Neuronal stem cell (in vitro differentiated cells): ENCODE measurements at regions not wholly inside any gene's neighbourhood (a gene's known extent, or its start where the extent isn't known, plus 50 kb on each side); places are given as distances from the start of the nearest gene placed in this dataset.

Source experiments
- DNase-seq: peaks from one replicate; pipeline ENCODE4 v3.0.0-alpha.2; 2013; ENCODE audit warnings: low spot score
- H2AFZ ChIP-seq: one replicate; pipeline ENCODE4 v1.6.1; 2013; ENCODE audit warnings: mild to moderate bottlenecking, low read length, inconsistent platforms
- H2AK5ac ChIP-seq: 2 replicates; pipeline ENCODE4 v1.6.1; 2013; ENCODE audit warnings: low read depth, mild to moderate bottlenecking, inconsistent platforms, low read length, moderate library complexity, mixed read lengths
- H2BK120ac ChIP-seq: 2 replicates; pipeline ENCODE4 v1.6.1; 2013; ENCODE audit warnings: low read depth, mild to moderate bottlenecking, inconsistent platforms, low read length, moderate library complexity, mixed read lengths
- H2BK12ac ChIP-seq: one replicate; pipeline ENCODE4 v1.6.1; 2013; ENCODE audit warnings: low read length, inconsistent platforms
- H2BK15ac ChIP-seq: 2 replicates; pipeline ENCODE4 v1.6.1; 2013; ENCODE audit warnings: mild to moderate bottlenecking, low read length, inconsistent platforms, mixed read lengths
- H2BK5ac ChIP-seq: one replicate; pipeline ENCODE4 v1.6.1; 2013; ENCODE audit warnings: inconsistent platforms, mild to moderate bottlenecking, low read length, moderate library complexity
- H3K14ac ChIP-seq: one replicate; pipeline ENCODE4 v1.6.1; 2013; ENCODE audit warnings: low read length, inconsistent platforms
- H3K18ac ChIP-seq: 2 replicates; pipeline ENCODE4 v1.6.1; 2013; ENCODE audit warnings: low read length, inconsistent platforms
- H3K23ac ChIP-seq: 2 replicates; pipeline ENCODE4 v1.6.1; 2013; ENCODE audit warnings: low read depth, mild to moderate bottlenecking, mixed read lengths, low read length, inconsistent platforms; ENCODE audit not compliant: poor library complexity
- H3K27ac ChIP-seq: replicated peaks from 3 replicates; pipeline ENCODE4 v1.5.1; 2013; ENCODE audit warnings: low read length, inconsistent platforms
- H3K27me3 ChIP-seq, 3 experiments: 2 replicates each; pipeline ENCODE4 v1.6.1; 2013; ENCODE audit warnings: low read length in 3 of 3, mild to moderate bottlenecking in 2 of 3, inconsistent platforms in 1 of 3, low read depth in 1 of 3, mixed read lengths in 1 of 3, moderate library complexity in 1 of 3; ENCODE audit not compliant: control insufficient read depth in 3 of 3, insufficient read depth in 3 of 3
- H3K36me3 ChIP-seq, 2 donors: replicated peaks in 1 of 2; 2 replicates each; pipeline ENCODE4 v1.6.1; 2013; ENCODE audit warnings: low read length in 2 of 2; ENCODE audit not compliant: control insufficient read depth in 2 of 2, insufficient read depth in 2 of 2
- H3K4ac ChIP-seq: 2 replicates; pipeline ENCODE4 v1.6.1; 2013; ENCODE audit warnings: inconsistent platforms, mild to moderate bottlenecking, low read length, moderate library complexity
- H3K4me1 ChIP-seq, 2 donors: 1 replicate in 1 of 2; 2 replicates in 1 of 2; pipeline ENCODE4 v1.6.1; 2013; ENCODE audit warnings: low read length in 2 of 2, low read depth in 1 of 2; ENCODE audit not compliant: control insufficient read depth in 2 of 2, insufficient read depth in 1 of 2
- H3K4me2 ChIP-seq: one replicate; pipeline ENCODE4 v1.6.1; 2013; ENCODE audit warnings: mild to moderate bottlenecking, low read length, inconsistent platforms; ENCODE audit not compliant: insufficient read depth, poor library complexity, severe bottlenecking
- H3K4me3 ChIP-seq, 2 donors: 2 replicates each; pipeline ENCODE4 v1.5.1; 2013; ENCODE audit warnings: low read length in 2 of 2, mild to moderate bottlenecking in 2 of 2, inconsistent platforms in 1 of 2, moderate library complexity in 1 of 2
- H3K79me1 ChIP-seq: one replicate; pipeline ENCODE4 v1.6.1; 2013; ENCODE audit warnings: low read depth, mild to moderate bottlenecking, inconsistent platforms, low read length, moderate library complexity
- H3K9ac ChIP-seq: one replicate; pipeline ENCODE4 v1.6.1; 2013; ENCODE audit warnings: mild to moderate bottlenecking, low read depth, low read length, inconsistent platforms; ENCODE audit not compliant: poor library complexity
- H3K9me3 ChIP-seq, 2 donors: replicated peaks in 1 of 2; 2 replicates each; pipeline versions ENCODE3 to v1.6.1; 2013; ENCODE audit warnings: low read length in 2 of 2, mild to moderate bottlenecking in 2 of 2, inconsistent platforms in 1 of 2, low read depth in 1 of 2, mixed read lengths in 1 of 2, moderate library complexity in 1 of 2; ENCODE audit not compliant: control insufficient read depth in 2 of 2, insufficient read depth in 1 of 2
- H4K8ac ChIP-seq: one replicate; pipeline ENCODE4 v1.6.1; 2013; ENCODE audit warnings: low read depth, mild to moderate bottlenecking, inconsistent platforms, low read length, moderate library complexity
- H4K91ac ChIP-seq: one replicate; pipeline ENCODE4 v1.6.1; 2013; ENCODE audit warnings: low read length, low read depth, mild to moderate bottlenecking, inconsistent platforms; ENCODE audit not compliant: poor library complexity
- WGBS, 2 donors: extraction: QIAGEN DNeasy Blood & Tissue Kit; methylation state at CpG; one replicate each; pipeline ENCODE4 v1.1.7; 2013; ENCODE audit warnings: missing lambda C conversion rate in 2 of 2, mixed read lengths in 1 of 2; ENCODE audit not compliant: insufficient read length in 2 of 2, insufficient replicate concordance in 1 of 2; ENCODE audit errors: extremely low coverage in 2 of 2; 5-methylcytosine and 5-hydroxymethylcytosine counted together

DNA sequence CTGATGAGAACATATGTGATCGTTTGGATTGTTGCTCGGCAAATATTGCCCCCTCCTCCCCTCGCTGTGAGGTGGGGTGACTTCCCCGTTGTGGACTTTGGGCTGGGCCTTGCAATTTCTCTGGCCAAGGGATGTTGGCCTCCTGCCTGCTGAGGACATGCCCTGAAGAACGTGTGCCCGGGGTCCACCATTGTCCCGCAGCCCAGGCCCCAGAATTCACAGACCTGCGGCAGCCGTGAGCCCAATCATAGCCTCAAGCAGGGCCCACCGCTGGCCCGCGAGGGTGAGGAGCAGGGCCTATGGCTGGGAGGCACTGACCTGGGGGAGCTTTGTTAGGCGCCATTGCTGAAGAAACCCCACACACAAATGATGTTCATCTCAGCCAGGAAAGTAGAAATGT lies 58.3 kb upstream of the ACTRT2 start:
- no peak overlapping the region for H3K27ac ChIP-seq
- no peak overlapping the region for H3K4me2 ChIP-seq
- H3K9ac ChIP-seq: no peak overlapping the region
- H2BK12ac ChIP-seq: no peak overlapping the region
- peaks cover 0 to 14% of the 10 kb centered on the region in 2 donors for H3K9me3 ChIP-seq
- no peak for DNase-seq
- H3K36me3 ChIP-seq: no peaks in the 10 kb centered on the region
- H4K91ac ChIP-seq: no peak overlapping the region
- no peak overlapping the region for H3K4me3 ChIP-seq
- H3K4ac ChIP-seq: no peak overlapping the region
- no peak overlapping the region for H3K23ac ChIP-seq
- H3K27me3 ChIP-seq: peaks cover 0 to 3% (median 0%) of the 10 kb centered on the region in 3 experiments
- WGBS, 2 donors: no CpG with 5 or more reads among the region's 13 CpGs
- no peaks in the 10 kb centered on the region for H3K4me1 ChIP-seq
- no peak overlapping the region for H2BK15ac ChIP-seq
- H3K18ac ChIP-seq: no peak overlapping the region
- H2BK120ac ChIP-seq: no peak overlapping the region
- no peak overlapping the region for H2BK5ac ChIP-seq
- no peak overlapping the region for H2AK5ac ChIP-seq
- H4K8ac ChIP-seq: no peak overlapping the region
- H3K14ac ChIP-seq: peak overlapping the region; percentile 60
- H3K79me1 ChIP-seq: no peaks in the 10 kb centered on the region
- no peak overlapping the region for H2AFZ ChIP-seq

DNA sequence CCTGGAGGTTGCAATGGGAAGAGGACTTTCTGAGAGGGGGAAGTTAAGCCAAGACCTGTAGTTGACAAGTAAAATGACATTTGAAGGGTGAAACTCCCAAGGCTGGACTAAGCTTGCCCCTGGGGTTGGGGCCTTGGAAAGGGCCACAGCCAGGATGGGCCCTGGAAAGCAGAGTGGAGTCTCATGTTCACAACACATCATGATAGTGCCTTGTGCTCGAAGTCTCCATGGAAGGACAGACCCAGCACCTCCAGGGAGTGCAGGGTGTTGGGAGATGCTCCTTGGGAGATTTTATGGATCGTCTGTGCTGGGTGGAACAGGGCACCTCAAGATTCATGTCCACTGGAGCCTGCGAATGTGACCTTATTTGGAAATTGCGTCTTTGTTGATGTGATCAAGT lies 55.6 kb upstream of the ACTRT2 start:
- no peak for DNase-seq
- no CpG with 5 or more reads among the region's 4 CpGs for WGBS, 2 donors

DNA sequence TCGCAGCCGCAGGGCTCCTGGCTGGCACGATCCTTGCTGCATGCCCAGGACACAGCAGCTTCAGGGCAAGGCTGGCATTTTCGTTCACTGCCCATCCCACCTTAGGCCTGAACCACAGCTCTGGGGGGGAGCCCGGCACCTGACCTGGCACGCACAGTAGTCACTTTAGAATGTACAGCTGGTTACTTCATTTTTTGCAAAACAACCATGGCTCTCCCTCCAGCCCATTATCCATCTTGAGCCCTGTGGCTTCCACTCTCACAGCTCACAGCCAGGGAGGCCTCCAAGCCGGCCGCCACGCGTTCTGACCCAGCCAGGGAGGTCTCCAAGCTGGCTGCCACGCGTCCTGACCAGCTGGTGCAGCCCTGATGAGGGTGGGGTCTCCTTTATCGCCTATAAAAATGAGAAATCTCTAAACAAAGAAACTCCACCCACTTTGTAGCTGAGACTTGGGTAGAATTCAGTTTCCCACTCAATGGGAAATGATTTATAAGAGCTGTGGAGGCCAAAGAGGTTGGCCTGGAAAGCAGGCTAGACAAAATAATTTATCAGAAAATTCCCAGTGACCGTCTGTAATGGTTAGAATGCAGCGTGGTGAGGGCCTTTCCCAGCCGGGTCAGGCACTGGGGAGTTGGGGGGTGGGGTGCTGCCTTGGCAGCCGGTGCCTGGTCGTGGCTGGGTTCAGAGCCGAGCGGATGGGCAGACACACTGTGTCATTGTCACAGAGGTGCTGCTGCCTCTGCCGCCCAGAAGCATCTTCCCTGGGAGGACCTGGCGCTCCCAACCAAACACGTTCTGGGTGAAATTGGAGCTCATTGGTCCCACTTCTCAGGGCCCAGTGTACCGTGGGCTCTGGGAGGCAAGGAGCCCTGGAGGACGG lies 54.6 kb upstream of the ACTRT2 start:
- H3K14ac ChIP-seq: no peak overlapping the region
- no peak overlapping the region for H4K91ac ChIP-seq
- H3K4me3 ChIP-seq: no peak overlapping the region
- H3K9me3 ChIP-seq: peaks cover 0 to 6% of the 10 kb centered on the region in 2 donors
- no peak overlapping the region for H2BK5ac ChIP-seq
- no peak overlapping the region for H3K9ac ChIP-seq
- no peaks in the 10 kb centered on the region for H3K79me1 ChIP-seq
- no peak overlapping the region for H3K27ac ChIP-seq
- H2BK15ac ChIP-seq: peak overlapping the region; percentile 56
- H2BK120ac ChIP-seq: no peak overlapping the region
- no peak overlapping the region for H3K23ac ChIP-seq
- H3K36me3 ChIP-seq: no peaks in the 10 kb centered on the region
- peaks cover 0 to 20% (median 0%) of the 10 kb centered on the region in 3 experiments for H3K27me3 ChIP-seq
- peak overlapping the region; percentile 90 for H2AK5ac ChIP-seq
- peak overlapping the region; percentile 42 for H3K18ac ChIP-seq
- peak overlapping the region; percentile 39 for H3K4ac ChIP-seq
- H3K4me1 ChIP-seq: peaks cover 0 to 4% of the 10 kb centered on the region in 2 donors
- no peak overlapping the region for H2AFZ ChIP-seq
- no peak for DNase-seq
- WGBS, 2 donors: no CpG with 5 or more reads among the region's 25 CpGs
- H4K8ac ChIP-seq: no peak overlapping the region
- H2BK12ac ChIP-seq: no peak overlapping the region
- no peak overlapping the region for H3K4me2 ChIP-seq

More for the DNA sequence above, 55.6 kb upstream of the ACTRT2 start:
- Histone ChIP-seq H2BK120ac (no peak overlapping the region), H2BK12ac (no peak overlapping the region), H3K36me3 (no peaks in the 10 kb centered on the region), H3K14ac (no peak overlapping the region), H4K91ac (no peak overlapping the region), H2AFZ (no peak overlapping the region), H3K27ac (no peak overlapping the region), H3K9me3 (peaks cover 0 to 6% of the 10 kb centered on the region in 2 donors), H2AK5ac (no peak overlapping the region), H3K4ac (no peak overlapping the region), H3K79me1 (no peaks in the 10 kb centered on the region), H3K4me2 (no peak overlapping the region), H4K8ac (no peak overlapping the region), H2BK15ac (no peak overlapping the region), H3K9ac (no peak overlapping the region), H3K4me1 (peaks cover 0 to 4% of the 10 kb centered on the region in 2 donors), H3K23ac (no peak overlapping the region), H3K18ac (no peak overlapping the region), H2BK5ac (no peak overlapping the region), H3K4me3 (peak overlapping the region in 1 of 2 donors; percentile 32), H3K27me3 (peaks cover 0 to 16% (median 0%) of the 10 kb centered on the region in 3 experiments)

DNA sequence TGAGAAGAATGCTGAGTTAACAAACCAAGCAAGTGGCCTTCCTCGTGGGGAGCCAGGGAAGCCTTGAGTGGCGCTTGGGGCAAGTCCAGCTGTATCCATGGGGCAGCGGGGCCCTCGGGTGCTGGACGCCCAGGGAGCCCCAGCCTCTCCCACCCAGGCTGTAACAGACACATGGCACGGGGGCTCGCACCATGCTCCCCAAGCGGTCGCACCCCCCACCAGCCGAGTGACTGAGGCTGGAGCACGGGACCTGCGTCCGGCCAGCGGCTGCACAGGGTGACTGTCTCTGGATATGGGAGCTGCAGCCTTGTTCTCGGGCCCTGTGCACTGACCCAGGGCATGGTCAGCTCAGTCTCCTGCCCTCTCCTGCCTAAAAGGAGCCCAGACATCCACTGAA lies 53.9 kb upstream of the ACTRT2 start:
- Histone ChIP-seq H3K27me3 (peaks cover 0 to 20% (median 0%) of the 10 kb centered on the region in 3 experiments), H3K9ac (peak overlapping the region; percentile 54), H3K36me3 (no peaks in the 10 kb centered on the region), H3K14ac (no peak overlapping the region), H3K4me1 (peaks cover 0 to 4% of the 10 kb centered on the region in 2 donors), H2BK5ac (no peak overlapping the region), H3K4ac (peak overlapping the region; percentile 39), H4K8ac (no peak overlapping the region), H4K91ac (no peak overlapping the region), H3K9me3 (peaks cover 0 to 6% of the 10 kb centered on the region in 2 donors), H2AK5ac (peak overlapping the region; percentile 90), H2BK120ac (no peak overlapping the region), H2BK15ac (no peak overlapping the region), H3K4me2 (no peak overlapping the region), H2AFZ (no peak overlapping the region), H3K79me1 (no peaks in the 10 kb centered on the region), H3K23ac (no peak overlapping the region), H3K27ac (no peak overlapping the region), H3K4me3 (no peak overlapping the region), H3K18ac (peak overlapping the region; percentile 70), H2BK12ac (no peak overlapping the region)
- no CpG with 5 or more reads among the region's 15 CpGs for WGBS, 2 donors
- DNase-seq: no peak
